Lower leg skin (tissue), 4 donors: ENCODE measurements at regions not wholly inside any gene's neighbourhood (a gene's known extent, or its start where the extent isn't known, plus 50 kb on each side); places are given as distances from the start of the nearest gene placed in this dataset.

Experiments
- DNase-seq, 2 donors: peaks; one replicate each; pipeline ENCODE4 v3.0.0-alpha.2; 2019; ENCODE audit warnings: low spot score in 2 of 2
- H3K4me3 ChIP-seq: fragments of 200-600 bp; sonication (generic); 2 replicates; pipeline ENCODE4 v1.5.1; 2017; ENCODE audit warnings: mild to moderate bottlenecking, low read depth; ENCODE audit not compliant: poor library complexity, severe bottlenecking
- POLR2A ChIP-seq, 2 donors: fragments of 450-650 bp; IDR thresholded peaks; one replicate each; pipeline ENCODE4 v1.6.1; 2016 to 2017; ENCODE audit warnings: antibody characterized with exemption in 2 of 2, mild to moderate bottlenecking in 1 of 2, moderate library complexity in 1 of 2
- WGBS, 2 donors: methylation state at CpG; one replicate each; pipeline ENCODE4 v1.1.5; 2018; 5-methylcytosine and 5-hydroxymethylcytosine counted together
- intact Hi-C: fragments of 100-400 bp; cut with DNase I; formaldehyde crosslinking; loops from one replicate; pipeline ENCODE4 v1.15.0; 2023; ENCODE audit warnings: low total_unique reads
- TF ChIP-seq, protein P1 (sequence below), 3 donors: fragments of 450-650 bp; IDR thresholded peaks; one replicate each; pipeline ENCODE4 v1.5.1; 2016; ENCODE audit warnings: antibody characterized with exemption in 3 of 3, mild to moderate bottlenecking in 3 of 3, moderate library complexity in 2 of 3

GRCh38 chr20:7437311-7437710 lies 502.9 kb downstream of the HAO1 start:
- DNase-seq, result no peak
- TF ChIP-seq, protein P1, sequence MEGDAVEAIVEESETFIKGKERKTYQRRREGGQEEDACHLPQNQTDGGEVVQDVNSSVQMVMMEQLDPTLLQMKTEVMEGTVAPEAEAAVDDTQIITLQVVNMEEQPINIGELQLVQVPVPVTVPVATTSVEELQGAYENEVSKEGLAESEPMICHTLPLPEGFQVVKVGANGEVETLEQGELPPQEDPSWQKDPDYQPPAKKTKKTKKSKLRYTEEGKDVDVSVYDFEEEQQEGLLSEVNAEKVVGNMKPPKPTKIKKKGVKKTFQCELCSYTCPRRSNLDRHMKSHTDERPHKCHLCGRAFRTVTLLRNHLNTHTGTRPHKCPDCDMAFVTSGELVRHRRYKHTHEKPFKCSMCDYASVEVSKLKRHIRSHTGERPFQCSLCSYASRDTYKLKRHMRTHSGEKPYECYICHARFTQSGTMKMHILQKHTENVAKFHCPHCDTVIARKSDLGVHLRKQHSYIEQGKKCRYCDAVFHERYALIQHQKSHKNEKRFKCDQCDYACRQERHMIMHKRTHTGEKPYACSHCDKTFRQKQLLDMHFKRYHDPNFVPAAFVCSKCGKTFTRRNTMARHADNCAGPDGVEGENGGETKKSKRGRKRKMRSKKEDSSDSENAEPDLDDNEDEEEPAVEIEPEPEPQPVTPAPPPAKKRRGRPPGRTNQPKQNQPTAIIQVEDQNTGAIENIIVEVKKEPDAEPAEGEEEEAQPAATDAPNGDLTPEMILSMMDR (IDR thresholded peaks at IDR 0.05), result no peak
- no peak for TF ChIP-seq POLR2A (IDR thresholded peaks at IDR 0.05)
- intact Hi-C loops, result no loop called here

DNA sequence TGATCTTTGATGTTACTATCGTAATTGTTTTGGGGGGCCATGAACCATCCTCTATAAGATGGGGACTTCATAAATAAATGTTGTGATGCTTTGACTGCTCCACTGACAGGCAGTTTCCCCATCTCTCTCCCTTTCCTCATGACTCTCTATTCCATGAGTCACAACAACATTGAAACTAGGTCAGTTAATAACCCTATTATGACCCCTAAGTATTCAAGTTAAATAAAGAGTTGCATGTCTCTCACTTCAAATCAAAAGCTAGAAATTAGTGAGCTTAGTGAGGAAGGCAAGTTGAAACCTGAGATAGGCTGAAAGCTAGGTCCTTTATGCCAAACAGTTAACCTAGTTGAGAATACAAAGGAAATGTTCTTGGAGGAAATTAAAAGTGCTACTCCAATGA lies 491.0 kb downstream of the HAO1 start:
- intact Hi-C loops, result no loop called here
- no peak overlapping the region for H3K4me3 ChIP-seq
- DNase-seq, result no peak
- WGBS, 2 donors, result 76 to 79% methylated on average over 1 of the region's 1 CpG
- TF ChIP-seq, protein P1 (IDR thresholded peaks at IDR 0.05), result no peak
- no peak for TF ChIP-seq POLR2A (IDR thresholded peaks at IDR 0.05)

More at GRCh38 chr20:7437311-7437710, 502.9 kb downstream of the HAO1 start:
- H3K4me3 ChIP-seq, result no peak overlapping the region
- WGBS, 2 donors, result 88 to 98% methylated on average over 3 of the region's 3 CpGs

DNA sequence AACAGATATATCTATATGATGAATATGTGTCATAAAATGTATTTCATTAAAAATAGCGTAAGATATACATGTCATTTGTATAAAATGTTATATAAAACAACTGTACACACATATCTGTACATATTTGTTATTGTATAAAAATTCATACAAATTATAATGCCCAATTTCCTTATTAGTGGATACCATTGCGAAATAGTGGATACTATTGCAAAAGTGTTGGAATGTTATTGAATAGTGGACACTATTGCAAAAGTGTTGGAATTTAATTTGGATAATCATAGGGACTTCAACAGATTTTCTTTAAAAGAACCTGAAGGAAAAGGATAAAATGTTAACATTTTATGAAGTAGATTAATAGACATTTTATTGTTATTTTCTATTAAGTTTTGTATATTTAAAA lies 487.4 kb downstream of the HAO1 start:
- no peak for TF ChIP-seq POLR2A (IDR thresholded peaks at IDR 0.05)
- TF ChIP-seq, protein P1 (IDR thresholded peaks at IDR 0.05), result no peak
- 92 to 97% methylated on average over 2 of the region's 2 CpGs for WGBS, 2 donors
- no peak for DNase-seq
- no peak overlapping the region for H3K4me3 ChIP-seq
- intact Hi-C loops, result no loop called here

GRCh38 chr20:7454047-7454446 lies 486.2 kb downstream of the HAO1 start:
- H3K4me3 ChIP-seq, result no peak overlapping the region
- 92 to 94% methylated on average over 2 of the region's 2 CpGs for WGBS, 2 donors
- no peak for TF ChIP-seq POLR2A (IDR thresholded peaks at IDR 0.05)
- TF ChIP-seq, protein P1 (IDR thresholded peaks at IDR 0.05), result no peak
- intact Hi-C loops, result no loop called here
- no peak for DNase-seq

GRCh38 chr20:7458459-7458858 lies 481.8 kb downstream of the HAO1 start:
- WGBS, 2 donors, result 91 to 92% methylated on average over 3 of the region's 3 CpGs

DNA sequence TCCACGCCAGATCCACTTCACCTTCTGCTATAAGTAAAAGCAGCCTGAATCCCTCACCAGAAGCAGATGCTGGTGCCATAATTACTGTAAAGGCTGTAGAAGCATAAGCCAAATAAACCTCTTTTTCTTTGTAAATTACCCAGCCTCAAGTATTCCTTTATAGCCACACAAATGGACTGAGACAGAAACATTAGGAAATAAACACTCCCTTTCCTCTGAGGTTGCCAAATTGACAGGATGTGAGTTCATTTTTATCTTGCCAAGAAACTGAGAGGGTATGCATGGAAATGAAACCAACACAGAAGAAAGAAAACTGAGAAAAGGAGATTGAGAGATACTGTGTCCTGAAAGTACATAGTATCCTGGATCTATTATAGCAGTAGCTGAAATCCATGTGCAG lies 481.2 kb downstream of the HAO1 start:
- 52 to 59% methylated on average over 1 of the region's 1 CpG for WGBS, 2 donors
- H3K4me3 ChIP-seq, result no peak overlapping the region
- TF ChIP-seq, protein P1 (IDR thresholded peaks at IDR 0.05), result no peak
- DNase-seq, result no peak
- intact Hi-C loops, result no loop called here

More at GRCh38 chr20:7458459-7458858, 481.8 kb downstream of the HAO1 start:
- no peak for TF ChIP-seq POLR2A (IDR thresholded peaks at IDR 0.05)
- TF ChIP-seq, protein P1 (IDR thresholded peaks at IDR 0.05), result no peak
- no peak overlapping the region for H3K4me3 ChIP-seq
- intact Hi-C loops, result no loop called here
- DNase-seq, result no peak
